DOHH2 (cell line): ENCODE measurements at regions not wholly inside any gene's neighbourhood (a gene's known extent, or its start where the extent isn't known, plus 50 kb on each side); places are given as distances from the start of the nearest gene placed in this dataset.

Experiments
- CTCF ChIP-seq: fragments of 200-600 bp; sonication (generic); IDR thresholded peaks from one replicate; pipeline ENCODE4 v1.5.1; 2014; ENCODE audit warnings: antibody characterized with exemption, mild to moderate bottlenecking, low read depth, low read length; ENCODE audit not compliant: poor library complexity, severe bottlenecking
- EZH2phosphoT487 ChIP-seq: fragments of 200-600 bp; sonication (generic); IDR thresholded peaks from 2 replicates; pipeline ENCODE4 v1.6.1; 2017; ENCODE audit warnings: borderline replicate concordance, mild to moderate bottlenecking, antibody characterized with exemption, low read length, moderate library complexity, mixed read lengths

- TF ChIP-seq CTCF (no peak), EZH2phosphoT487 (no peak)
Observed at GRCh38 chr11:104796301-104796700, 102.0 kb downstream of the CASP12 start.
